Hippocampal formation (tissue), 2 donors: ENCODE measurements at regions not wholly inside any gene's neighbourhood (a gene's known extent, or its start where the extent isn't known, plus 50 kb on each side); places are given as distances from the start of the nearest gene placed in this dataset.

ENCODE experiments used
- DNase-seq, 2 donors: peaks; one replicate each; lab custom pipeline; 2025; lab: John Stamatoyannopoulos, UW

GRCh38 chr5:14983666-14984441 lies 112.3 kb upstream of the ANKH start:
- peak in 1 of 2 donors; percentile 9 for DNase-seq

GRCh38 chr5:14980698-14981097 lies 109.1 kb upstream of the ANKH start:
- no peak for DNase-seq

- DNase-seq, result no peak
Measured at GRCh38 chr5:14977058-14977685, 105.6 kb upstream of the ANKH start.

- DNase-seq, result no peak
Measured at GRCh38 chr5:14976486-14976885, 104.9 kb upstream of the ANKH start.

GRCh38 chr5:14971873-14972272 lies 100.3 kb upstream of the ANKH start:
- DNase-seq, result no peak

- no peak for DNase-seq
Measured at GRCh38 chr5:14968796-14969195, 97.2 kb upstream of the ANKH start.

GRCh38 chr5:14967166-14967565 lies 95.6 kb upstream of the ANKH start:
- no peak for DNase-seq

GRCh38 chr5:14965815-14966214 lies 94.2 kb upstream of the ANKH start:
- DNase-seq, result no peak

GRCh38 chr5:14962604-14963003 lies 91.0 kb upstream of the ANKH start:
- no peak for DNase-seq

- no peak for DNase-seq
Measured at GRCh38 chr5:14960120-14960462, 88.5 kb upstream of the ANKH start.

GRCh38 chr5:14959399-14960119 lies 88.0 kb upstream of the ANKH start:
- DNase-seq, result no peak

GRCh38 chr5:14958188-14958587 lies 86.6 kb upstream of the ANKH start:
- no peak for DNase-seq

- DNase-seq, result no peak
Measured at GRCh38 chr5:14956423-14957046, 85.0 kb upstream of the ANKH start.

GRCh38 chr5:14954616-14955343 lies 83.2 kb upstream of the ANKH start:
- no peak for DNase-seq

GRCh38 chr5:14954216-14954615 lies 82.6 kb upstream of the ANKH start:
- no peak for DNase-seq

- DNase-seq, result no peak
Measured at GRCh38 chr5:14953075-14953607, 81.6 kb upstream of the ANKH start.

GRCh38 chr5:14948383-14948782 lies 76.8 kb upstream of the ANKH start:
- DNase-seq, result no peak

- no peak for DNase-seq
Measured at GRCh38 chr5:14946815-14947620, 75.4 kb upstream of the ANKH start.

- DNase-seq, result no peak
Measured at GRCh38 chr5:14945450-14945849, 73.9 kb upstream of the ANKH start.

- DNase-seq, result no peak
Measured at GRCh38 chr5:14944996-14945395, 73.4 kb upstream of the ANKH start.

GRCh38 chr5:14944350-14944739 lies 72.8 kb upstream of the ANKH start:
- DNase-seq, result no peak
